IMR-90 (cell line): ENCODE measurements at regions not wholly inside any gene's neighbourhood (a gene's known extent, or its start where the extent isn't known, plus 50 kb on each side); places are given as distances from the start of the nearest gene placed in this dataset.

Experiments used
- ATAC-seq: fragments of 200-7000 bp; cut with Tn5 transposase; 2 replicates; pipeline ENCODE4 v1.9.1; 2020; ENCODE audit warnings: low read depth, mild to moderate bottlenecking, moderate library complexity
- BruUV-seq: library from RNA; stranded (reverse); fragments of 400-500 nt; replicated peaks from 2 replicates; lab custom pipeline; 2021; lab: Mats Ljungman, UMichigan
- CTCF ChIA-PET: fragments of 300-600 bp; formaldehyde crosslinking; extraction: SDS; loops from one replicate; lab custom pipeline; 2021; ENCODE audit warnings: antibody characterized with exemption; lab: Yijun Ruan, JAX
- POLR2A ChIA-PET: fragments of 300-600 bp; sonication (Branson Sonifier 250); formaldehyde crosslinking; loops from one replicate; lab custom pipeline; 2022; ENCODE audit warnings: antibody characterized with exemption; ENCODE audit not compliant: unreplicated experiment; lab: Charles Lee
- DNase-seq: peaks from one replicate; pipeline ENCODE4 v3.0.0; 2013
- H2AFZ ChIP-seq: replicated peaks from 2 replicates; pipeline ENCODE3; 2013; ENCODE audit warnings: low read length, mild to moderate bottlenecking; ENCODE audit not compliant: poor library complexity
- H2AK5ac ChIP-seq: 2 replicates; pipeline ENCODE4 v1.6.1; 2013; ENCODE audit warnings: low read depth, low read length, inconsistent platforms
- H2AK9ac ChIP-seq: replicated peaks from 2 replicates; pipeline ENCODE3; 2013; ENCODE audit warnings: mild to moderate bottlenecking, low read depth, low read length, moderate library complexity; ENCODE audit not compliant: poor library complexity
- H2BK120ac ChIP-seq: 2 replicates; pipeline ENCODE4 v1.6.1; 2013; ENCODE audit warnings: low read depth, low read length, inconsistent platforms
- H2BK15ac ChIP-seq: 3 replicates; pipeline ENCODE4 v1.6.1; 2013; ENCODE audit warnings: low read depth, low read length, inconsistent platforms
- H2BK20ac ChIP-seq: 2 replicates; pipeline ENCODE4 v1.6.1; 2013; ENCODE audit warnings: low read depth, mild to moderate bottlenecking, inconsistent platforms, low read length, moderate library complexity
- H2BK5ac ChIP-seq: 2 replicates; pipeline ENCODE4 v1.6.1; 2013; ENCODE audit warnings: mild to moderate bottlenecking, low read depth, low read length, inconsistent platforms; ENCODE audit not compliant: poor library complexity, severe bottlenecking
- H3K14ac ChIP-seq: replicated peaks from 2 replicates; pipeline ENCODE4 v1.6.1; 2013; ENCODE audit warnings: low read depth, low read length, inconsistent platforms
- H3K18ac ChIP-seq: 2 replicates; pipeline ENCODE4 v1.6.1; 2013; ENCODE audit warnings: low read depth, low read length, control low read depth
- H3K23ac ChIP-seq: 2 replicates; pipeline ENCODE4 v1.6.1; 2013; ENCODE audit warnings: low read depth, low read length, inconsistent platforms
- H3K27ac ChIP-seq: 2 replicates; pipeline ENCODE4 v1.5.1; 2013; ENCODE audit warnings: mild to moderate bottlenecking, control low read depth, low read length; ENCODE audit not compliant: insufficient read depth
- H3K27me3 ChIP-seq: 2 replicates; pipeline ENCODE4 v1.6.1; 2013; ENCODE audit warnings: low read length; ENCODE audit not compliant: control insufficient read depth, insufficient read depth
- H3K36me3 ChIP-seq: 2 replicates; pipeline ENCODE4 v1.6.1; 2013; ENCODE audit warnings: low read length, mixed read lengths; ENCODE audit not compliant: control insufficient read depth, insufficient read depth
- H3K4ac ChIP-seq: 2 replicates; pipeline ENCODE4 v1.6.1; 2013; ENCODE audit warnings: low read depth, low read length, inconsistent platforms
- H3K4me1 ChIP-seq: 2 replicates; pipeline ENCODE4 v1.6.1; 2013; ENCODE audit warnings: low read length, mixed read lengths; ENCODE audit not compliant: control insufficient read depth, insufficient read depth
- H3K4me2 ChIP-seq: 2 replicates; pipeline ENCODE4 v1.6.1; 2013; ENCODE audit warnings: low read depth, mild to moderate bottlenecking, control low read depth, low read length, moderate library complexity
- H3K4me3 ChIP-seq: 2 replicates; pipeline ENCODE4 v1.5.1; 2013; ENCODE audit warnings: low read depth, mild to moderate bottlenecking, control low read depth, low read length, moderate library complexity; ENCODE audit not compliant: insufficient read depth
- H3K56ac ChIP-seq: 2 replicates; pipeline ENCODE4 v1.6.1; 2013; ENCODE audit warnings: low read length, inconsistent platforms; ENCODE audit not compliant: insufficient read depth; ENCODE audit errors: extremely low read depth
- H3K79me1 ChIP-seq, 2 experiments: 2 replicates each; pipeline ENCODE4 v1.6.1; 2013; ENCODE audit warnings: low read length in 2 of 2, inconsistent platforms in 1 of 2, low read depth in 1 of 2
- H3K9ac ChIP-seq: 2 replicates; pipeline ENCODE4 v1.6.1; 2013; ENCODE audit warnings: low read depth, low read length, control low read depth
- H3K9me1 ChIP-seq: 2 replicates; pipeline ENCODE4 v1.6.1; 2013; ENCODE audit warnings: low read length, inconsistent platforms; ENCODE audit not compliant: insufficient read depth
- H3K9me3 ChIP-seq: 2 replicates; pipeline ENCODE4 v1.6.1; 2013; ENCODE audit warnings: low read length; ENCODE audit not compliant: control insufficient read depth, insufficient read depth
- H4K20me1 ChIP-seq: 2 replicates; pipeline ENCODE4 v1.6.1; 2013; ENCODE audit warnings: low read length, inconsistent platforms; ENCODE audit not compliant: insufficient read depth
- H4K5ac ChIP-seq: 2 replicates; pipeline ENCODE4 v1.6.1; 2013; ENCODE audit warnings: mild to moderate bottlenecking, low read depth, low read length, control low read depth
- H4K8ac ChIP-seq, 2 experiments: 2 replicates each; pipeline ENCODE4 v1.6.1; 2013; ENCODE audit warnings: low read depth in 2 of 2, low read length in 2 of 2, control low read depth in 1 of 2, inconsistent platforms in 1 of 2
- H4K91ac ChIP-seq: 2 replicates; pipeline ENCODE4 v1.6.1; 2013; ENCODE audit warnings: low read depth, low read length, inconsistent platforms; ENCODE audit not compliant: insufficient read depth
- ELK1 ChIP-seq: fragments of 150-350 bp; IDR thresholded peaks from 2 replicates; pipeline ENCODE4 v1.6.1; 2016; ENCODE audit warnings: low read depth, mild to moderate bottlenecking, low read length, moderate library complexity, borderline replicate concordance
- FOS ChIP-seq: fragments of 150-350 bp; IDR thresholded peaks from 2 replicates; pipeline ENCODE4 v1.6.1; 2016; ENCODE audit warnings: low read depth, low read length
- MAFK ChIP-seq: IDR thresholded peaks from 2 replicates; pipeline ENCODE4 v1.6.1; 2012; ENCODE audit warnings: low read depth, low read length, improper control_type of control experiment
- MXI1 ChIP-seq: IDR thresholded peaks from 2 replicates; pipeline ENCODE4 v1.6.1; 2012; ENCODE audit warnings: low read depth, mild to moderate bottlenecking, low read length, moderate library complexity, borderline replicate concordance
- POLR2A ChIP-seq: IDR thresholded peaks from 2 replicates; pipeline ENCODE4 v1.6.1; 2012; ENCODE audit warnings: mild to moderate bottlenecking, low read depth, low read length
- RAD21 ChIP-seq: IDR thresholded peaks from 2 replicates; pipeline ENCODE4 v1.6.1; 2012; ENCODE audit warnings: low read length, improper control_type of control experiment
- RFX5 ChIP-seq: IDR thresholded peaks from 2 replicates; pipeline ENCODE4 v1.8.0; 2012; ENCODE audit warnings: low read depth, mild to moderate bottlenecking, low read length, moderate library complexity
- USF2 ChIP-seq: fragments of 150-350 bp; IDR thresholded peaks from 2 replicates; pipeline ENCODE4 v1.6.1; 2017; ENCODE audit warnings: mild to moderate bottlenecking, antibody characterized with exemption, low read length, low read depth
- WGBS, 2 experiments: methylation state at CpG; one replicate each; pipeline versions ENCODE4 v1.1.5 to v1.1.7; 2013; ENCODE audit warnings: missing lambda C conversion rate in 2 of 2; ENCODE audit not compliant: insufficient read length in 1 of 2; ENCODE audit errors: extremely low coverage in 2 of 2; 5-methylcytosine and 5-hydroxymethylcytosine counted together
- dilution Hi-C: fragments of 300-500 bp; cut with HindIII; formaldehyde crosslinking; loops from one replicate; pipeline ENCODE4 v1.14.3; 2018; ENCODE audit warnings: low sequenced_read_pairs; ENCODE audit not compliant: unreplicated experiment
- in situ Hi-C: fragments of 300-500 bp; cut with MboI; formaldehyde crosslinking; loops from 3 replicates; pipeline ENCODE4 v1.14.3; 2019; ENCODE audit warnings: low sequenced_read_pairs, inconsistent platforms, mixed read lengths
- intact Hi-C: fragments of 100-400 bp; cut with micrococcal nuclease; formaldehyde crosslinking; loops from 2 replicates; pipeline ENCODE4 v1.10.0; 2022

- no CpG with 5 or more reads among the region's 2 CpGs for WGBS, 2 experiments
- Histone ChIP-seq H2AK5ac (no peak overlapping the region), H3K18ac (no peak overlapping the region), H3K23ac (no peak overlapping the region), H4K5ac (no peak overlapping the region), H3K79me1 (no peaks in the 10 kb centered on the region), H3K4me2 (no peak overlapping the region), H2BK20ac (no peak overlapping the region), H3K4me1 (no peaks in the 10 kb centered on the region), H2BK120ac (no peak overlapping the region), H3K36me3 (no peaks in the 10 kb centered on the region), H3K9me3 (no peaks in the 10 kb centered on the region), H2BK5ac (no peak overlapping the region), H3K56ac (no peak overlapping the region), H3K14ac (no peak overlapping the region), H3K27me3 (peaks cover 12% of the 10 kb centered on the region), H4K91ac (no peak overlapping the region), H3K9me1 (no peaks in the 10 kb centered on the region), H3K27ac (no peak overlapping the region), H4K20me1 (no peaks in the 10 kb centered on the region), H4K8ac (no peak overlapping the region), H3K4me3 (no peak overlapping the region), H3K4ac (no peak overlapping the region), H2BK15ac (no peak overlapping the region), H2AK9ac (no peak overlapping the region), H2AFZ (no peak overlapping the region), H3K9ac (no peak overlapping the region)
- in situ Hi-C loops: no loop called here
- TF ChIP-seq MXI1: no peak
- TF ChIP-seq RFX5: no peak
- TF ChIP-seq ELK1: no peak
- TF ChIP-seq RAD21: no peak
- no peak for TF ChIP-seq USF2
- no peak for TF ChIP-seq POLR2A
- no peak for TF ChIP-seq MAFK
- no peak for TF ChIP-seq FOS
- ChIA-PET POLR2A (no interaction called here), CTCF (no interaction called here)
- DNase-seq: no peak
- dilution Hi-C loops: no loop called here
- ATAC-seq: no peak
- BruUV-seq: no TSS peak
- intact Hi-C loops: no loop called here
Observed at GRCh38 chr6:137350857-137351256, 131.7 kb upstream of the IFNGR1 start.
